HEK293 (cell line): ENCODE measurements at regions not wholly inside any gene's neighbourhood (a gene's known extent, or its start where the extent isn't known, plus 50 kb on each side); places are given as distances from the start of the nearest gene placed in this dataset.

Experiments
- CTCF ChIA-PET: fragments of 350-600 bp; formaldehyde crosslinking; extraction: SDS; loops from one replicate; lab custom pipeline; 2021; ENCODE audit warnings: antibody characterized with exemption; lab: Yijun Ruan, JAX
- POLR2A ChIA-PET: fragments of 300-600 bp; formaldehyde crosslinking; extraction: SDS; loops from one replicate; lab custom pipeline; 2020; ENCODE audit warnings: antibody characterized with exemption, inconsistent platforms; lab: Yijun Ruan, JAX
- H3K27ac ChIP-seq: fragments of 200-500 bp; sonication (Bioruptor generic); 2 replicates; pipeline ENCODE4 v1.5.1; 2014; ENCODE audit warnings: low read depth, low read length, control low read depth, inconsistent platforms; ENCODE audit errors: extremely low read depth
- H3K36me3 ChIP-seq, 2 experiments: fragments of 200-500 bp in 1 of 2; sonication (Bioruptor generic) in 1 of 2; 1 replicate in 1 of 2; 2 replicates in 1 of 2; pipeline ENCODE4 v1.5.1; 2014 to 2017; ENCODE audit warnings: inconsistent platforms in 2 of 2, low read length in 2 of 2; ENCODE audit not compliant: control insufficient read depth in 2 of 2, insufficient read depth in 1 of 2
- H3K4me1 ChIP-seq: fragments of 200-500 bp; sonication (Bioruptor generic); 2 replicates; pipeline ENCODE4 v1.5.1; 2014; ENCODE audit warnings: mild to moderate bottlenecking, low read length, inconsistent platforms; ENCODE audit not compliant: control insufficient read depth, insufficient read depth
- H3K4me3 ChIP-seq: 2 replicates; pipeline ENCODE4 v1.5.1; 2011; ENCODE audit warnings: low read depth, mild to moderate bottlenecking, control low read depth, low read length, moderate library complexity
- H3K9me3 ChIP-seq: fragments of 200-500 bp; sonication (Bioruptor generic); 2 replicates; pipeline ENCODE4 v1.5.1; 2014; ENCODE audit warnings: low read depth, low read length, inconsistent platforms; ENCODE audit not compliant: control insufficient read depth, insufficient read depth
- KLF17 ChIP-seq: fragments of 450-650 bp; formaldehyde crosslinking; IDR thresholded peaks from 2 replicates; pipeline ENCODE4 v1.5.1; 2016; ENCODE audit warnings: missing biosample characterization, missing genetic modification characterization
- MEIS1 ChIP-seq: sonication (generic); formaldehyde crosslinking; IDR thresholded peaks from 2 replicates; pipeline ENCODE4 v1.8.1; 2022; ENCODE audit warnings: missing genetic modification reagents, mild to moderate bottlenecking, borderline replicate concordance
- OVOL3 ChIP-seq: fragments of 450-650 bp; formaldehyde crosslinking; IDR thresholded peaks from 2 replicates; pipeline ENCODE4 v1.5.1; 2016; ENCODE audit warnings: missing biosample characterization, missing genetic modification characterization
- PRDM2 ChIP-seq: fragments of 450-650 bp; formaldehyde crosslinking; IDR thresholded peaks from 2 replicates; pipeline ENCODE4 v1.5.1; 2016; ENCODE audit warnings: missing biosample characterization, missing genetic modification characterization, borderline replicate concordance
- SETDB1 ChIP-seq: IDR thresholded peaks from one replicate; pipeline ENCODE4 v1.6.1; 2017; ENCODE audit warnings: mild to moderate bottlenecking, low read length, moderate library complexity, mixed read lengths; ENCODE audit not compliant: insufficient read length
- YY1 ChIP-seq: fragments of 450-650 bp; formaldehyde crosslinking; IDR thresholded peaks from 2 replicates; pipeline ENCODE4 v1.5.1; 2018; ENCODE audit warnings: missing biosample characterization, missing genetic modification characterization
- ZBTB1 ChIP-seq: fragments of 450-650 bp; formaldehyde crosslinking; IDR thresholded peaks from 2 replicates; pipeline ENCODE4 v1.5.1; 2016; ENCODE audit warnings: missing biosample characterization, missing genetic modification characterization
- ZBTB7A ChIP-seq: fragments of 450-650 bp; formaldehyde crosslinking; IDR thresholded peaks from 2 replicates; pipeline ENCODE4 v1.5.1; 2016; ENCODE audit warnings: low read depth, missing biosample characterization, missing genetic modification characterization
- ZFHX2 ChIP-seq: fragments of 450-650 bp; formaldehyde crosslinking; conservative IDR thresholded peaks from 2 replicates; pipeline ENCODE4 v1.5.1; 2016; ENCODE audit warnings: missing biosample characterization, missing genetic modification characterization
- ZNF155 ChIP-seq: fragments of 450-650 bp; formaldehyde crosslinking; IDR thresholded peaks from 2 replicates; pipeline ENCODE4 v1.5.1; 2016; ENCODE audit warnings: missing biosample characterization, missing genetic modification characterization
- ZNF223 ChIP-seq: fragments of 450-650 bp; formaldehyde crosslinking; IDR thresholded peaks from 2 replicates; pipeline ENCODE4 v1.5.1; 2016; ENCODE audit warnings: missing biosample characterization, missing genetic modification characterization
- ZNF302 ChIP-seq: fragments of 450-650 bp; formaldehyde crosslinking; IDR thresholded peaks from 2 replicates; pipeline ENCODE4 v1.5.1; 2016; ENCODE audit warnings: missing biosample characterization, missing genetic modification characterization, low read depth
- ZNF354C ChIP-seq: fragments of 450-650 bp; formaldehyde crosslinking; IDR thresholded peaks from 2 replicates; pipeline ENCODE4 v1.5.1; 2016; ENCODE audit warnings: missing biosample characterization, missing genetic modification characterization, low read depth, borderline replicate concordance
- ZNF366 ChIP-seq: fragments of 450-650 bp; formaldehyde crosslinking; conservative IDR thresholded peaks from 2 replicates; pipeline ENCODE4 v1.5.1; 2016; ENCODE audit warnings: missing biosample characterization, missing genetic modification characterization
- ZNF391 ChIP-seq: fragments of 450-650 bp; formaldehyde crosslinking; IDR thresholded peaks from 2 replicates; pipeline ENCODE4 v1.5.1; 2016; ENCODE audit warnings: low read depth, missing biosample characterization, missing genetic modification characterization, borderline replicate concordance
- ZNF404 ChIP-seq: fragments of 450-650 bp; formaldehyde crosslinking; IDR thresholded peaks from 2 replicates; pipeline ENCODE4 v1.5.1; 2017; ENCODE audit warnings: missing biosample characterization, missing genetic modification characterization
- ZNF501 ChIP-seq: fragments of 450-650 bp; formaldehyde crosslinking; IDR thresholded peaks from 2 replicates; pipeline ENCODE4 v1.5.1; 2016; ENCODE audit warnings: missing biosample characterization, missing genetic modification characterization
- ZNF629 ChIP-seq: fragments of 450-650 bp; formaldehyde crosslinking; IDR thresholded peaks from 2 replicates; pipeline ENCODE4 v1.5.1; 2017; ENCODE audit warnings: missing biosample characterization, missing genetic modification characterization
- ZNF654 ChIP-seq: fragments of 450-650 bp; formaldehyde crosslinking; IDR thresholded peaks from 2 replicates; pipeline ENCODE4 v1.5.1; 2016; ENCODE audit warnings: low read depth, missing biosample characterization, missing genetic modification characterization
- ZNF658 ChIP-seq: fragments of 450-650 bp; formaldehyde crosslinking; IDR thresholded peaks from 2 replicates; pipeline ENCODE4; 2016; ENCODE audit warnings: missing biosample characterization, missing genetic modification characterization
- ZNF837 ChIP-seq: fragments of 450-650 bp; formaldehyde crosslinking; IDR thresholded peaks from 2 replicates; pipeline ENCODE4 v1.5.1; 2016; ENCODE audit warnings: missing biosample characterization, missing genetic modification characterization
- ZSCAN30 ChIP-seq: fragments of 450-650 bp; IDR thresholded peaks from 2 replicates; pipeline ENCODE4 v1.5.1; 2018; ENCODE audit warnings: missing biosample characterization, mild to moderate bottlenecking, missing genetic modification characterization, moderate library complexity
- TF ChIP-seq, protein P1 (sequence below): fragments of 450-650 bp; formaldehyde crosslinking; IDR thresholded peaks from 2 replicates; pipeline ENCODE4 v1.5.1; 2016; ENCODE audit warnings: missing biosample characterization, missing genetic modification characterization
- TF ChIP-seq, protein P2 (sequence below): fragments of 450-650 bp; formaldehyde crosslinking; conservative IDR thresholded peaks from 2 replicates; pipeline ENCODE4 v1.5.1; 2016; ENCODE audit warnings: low read depth, missing biosample characterization, missing genetic modification characterization

GRCh38 chr2:38441346-38441745, 64.3 kb upstream of the ATL2 start:
- no peak for TF ChIP-seq YY1 (tag by site-specific recombination)
- peak; percentile 24; the same call in 1 of the 2 replicates for TF ChIP-seq ZFHX2
- POLR2A ChIA-PET, result no interaction called here
- Histone ChIP-seq H3K4me3 (no peak overlapping the region), H3K36me3 (no peaks in the 10 kb centered on the region), H3K4me1 (peaks cover 59% of the 10 kb centered on the region), H3K9me3 (no peaks in the 10 kb centered on the region), H3K27ac (peak overlapping the region; percentile 78)
- CTCF ChIA-PET, result interaction anchor here (0.6 kb wide), 1 partner anchor 141 kb away, joined by 8 read pairs; no protein-coding TSS in a partner anchor

DNA sequence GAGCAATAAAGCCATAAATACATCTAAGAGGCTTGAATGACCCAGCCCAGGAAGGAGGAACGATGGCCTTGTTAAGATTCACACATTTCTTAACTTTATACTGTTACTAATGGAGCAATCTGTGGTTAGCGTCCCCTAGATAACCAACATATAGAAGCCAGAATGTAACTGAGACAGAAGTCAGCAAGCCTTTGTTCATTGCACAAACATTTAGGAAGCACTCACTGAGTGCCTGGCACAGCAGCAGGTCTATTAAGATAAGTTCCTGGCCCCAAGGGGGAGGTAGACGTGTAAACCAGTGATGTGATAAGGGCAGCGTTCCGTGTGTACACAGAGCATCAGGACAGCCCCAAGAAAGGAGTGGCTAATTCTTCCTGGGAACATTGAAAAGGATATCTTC, 63.6 kb upstream of the ATL2 start:
- Histone ChIP-seq H3K27ac (peak overlapping the region; percentile 78), H3K9me3 (no peaks in the 10 kb centered on the region), H3K4me1 (peaks cover 62% of the 10 kb centered on the region), H3K36me3 (no peaks in the 10 kb centered on the region), H3K4me3 (no peak overlapping the region)
- POLR2A ChIA-PET, result no interaction called here
- CTCF ChIA-PET, result no interaction called here
- TF ChIP-seq SETDB1 (no peak), ZNF354C (tag by site-specific recombination) (no peak), ZNF501 (peak; percentile 68), ZNF404 (tag by site-specific recombination) (no peak), MEIS1 (no peak), ZNF391 (tag by site-specific recombination) (no peak), ZNF223 (no peak), ZSCAN30 (tag by site-specific recombination) (peak; percentile 75; the same call in 1 of the 2 replicates), ZNF155 (tag by site-specific recombination) (no peak), PRDM2 (tag by site-specific recombination) (no peak), ZBTB7A (no peak), OVOL3 (tag by site-specific recombination) (peak; percentile 81), ZNF302 (tag by site-specific recombination) (no peak), ZNF654 (tag by site-specific recombination) (no peak), ZNF658 (tag by site-specific recombination) (no peak), ZBTB1 (no peak), ZNF629 (tag by site-specific recombination) (peak; percentile 93), ZNF837 (tag by site-specific recombination) (no peak), ZNF366 (tag by site-specific recombination) (peak; percentile 67), KLF17 (tag by site-specific recombination) (peak; percentile 89)
- TF ChIP-seq, protein P1, sequence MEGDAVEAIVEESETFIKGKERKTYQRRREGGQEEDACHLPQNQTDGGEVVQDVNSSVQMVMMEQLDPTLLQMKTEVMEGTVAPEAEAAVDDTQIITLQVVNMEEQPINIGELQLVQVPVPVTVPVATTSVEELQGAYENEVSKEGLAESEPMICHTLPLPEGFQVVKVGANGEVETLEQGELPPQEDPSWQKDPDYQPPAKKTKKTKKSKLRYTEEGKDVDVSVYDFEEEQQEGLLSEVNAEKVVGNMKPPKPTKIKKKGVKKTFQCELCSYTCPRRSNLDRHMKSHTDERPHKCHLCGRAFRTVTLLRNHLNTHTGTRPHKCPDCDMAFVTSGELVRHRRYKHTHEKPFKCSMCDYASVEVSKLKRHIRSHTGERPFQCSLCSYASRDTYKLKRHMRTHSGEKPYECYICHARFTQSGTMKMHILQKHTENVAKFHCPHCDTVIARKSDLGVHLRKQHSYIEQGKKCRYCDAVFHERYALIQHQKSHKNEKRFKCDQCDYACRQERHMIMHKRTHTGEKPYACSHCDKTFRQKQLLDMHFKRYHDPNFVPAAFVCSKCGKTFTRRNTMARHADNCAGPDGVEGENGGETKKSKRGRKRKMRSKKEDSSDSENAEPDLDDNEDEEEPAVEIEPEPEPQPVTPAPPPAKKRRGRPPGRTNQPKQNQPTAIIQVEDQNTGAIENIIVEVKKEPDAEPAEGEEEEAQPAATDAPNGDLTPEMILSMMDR (tag by site-specific recombination), result peak; percentile 24; the same call in 1 of the 2 replicates
- TF ChIP-seq, protein P2, sequence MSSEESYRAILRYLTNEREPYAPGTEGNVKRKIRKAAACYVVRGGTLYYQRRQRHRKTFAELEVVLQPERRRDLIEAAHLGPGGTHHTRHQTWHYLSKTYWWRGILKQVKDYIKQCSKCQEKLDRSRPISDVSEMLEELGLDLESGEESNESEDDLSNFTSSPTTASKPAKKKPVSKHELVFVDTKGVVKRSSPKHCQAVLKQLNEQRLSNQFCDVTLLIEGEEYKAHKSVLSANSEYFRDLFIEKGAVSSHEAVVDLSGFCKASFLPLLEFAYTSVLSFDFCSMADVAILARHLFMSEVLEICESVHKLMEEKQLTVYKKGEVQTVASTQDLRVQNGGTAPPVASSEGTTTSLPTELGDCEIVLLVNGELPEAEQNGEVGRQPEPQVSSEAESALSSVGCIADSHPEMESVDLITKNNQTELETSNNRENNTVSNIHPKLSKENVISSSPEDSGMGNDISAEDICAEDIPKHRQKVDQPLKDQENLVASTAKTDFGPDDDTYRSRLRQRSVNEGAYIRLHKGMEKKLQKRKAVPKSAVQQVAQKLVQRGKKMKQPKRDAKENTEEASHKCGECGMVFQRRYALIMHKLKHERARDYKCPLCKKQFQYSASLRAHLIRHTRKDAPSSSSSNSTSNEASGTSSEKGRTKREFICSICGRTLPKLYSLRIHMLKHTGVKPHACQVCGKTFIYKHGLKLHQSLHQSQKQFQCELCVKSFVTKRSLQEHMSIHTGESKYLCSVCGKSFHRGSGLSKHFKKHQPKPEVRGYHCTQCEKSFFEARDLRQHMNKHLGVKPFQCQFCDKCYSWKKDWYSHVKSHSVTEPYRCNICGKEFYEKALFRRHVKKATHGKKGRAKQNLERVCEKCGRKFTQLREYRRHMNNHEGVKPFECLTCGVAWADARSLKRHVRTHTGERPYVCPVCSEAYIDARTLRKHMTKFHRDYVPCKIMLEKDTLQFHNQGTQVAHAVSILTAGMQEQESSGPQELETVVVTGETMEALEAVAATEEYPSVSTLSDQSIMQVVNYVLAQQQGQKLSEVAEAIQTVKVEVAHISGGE, result no peak
